HG03045 (cell line): ENCODE measurements at regions not wholly inside any gene's neighbourhood (a gene's known extent, or its start where the extent isn't known, plus 50 kb on each side); places are given as distances from the start of the nearest gene placed in this dataset.
"Not testable (repeated sequence)": the region's sequence is repeated elsewhere in the genome, so short reads cannot be mapped to it uniquely, and the experiment has no call there.

Experiments used
- ATAC-seq: cut with Tn5 transposase; IDR thresholded peaks from one replicate; pipeline ENCODE4 v1.9.1; 2021; ENCODE audit warnings: mild to moderate bottlenecking, moderate library complexity; ENCODE audit not compliant: unreplicated experiment

GRCh38 chr4:10853196-10853595 is 168.6 kb upstream of the CLNK start:
- ATAC-seq, result no peak

DNA sequence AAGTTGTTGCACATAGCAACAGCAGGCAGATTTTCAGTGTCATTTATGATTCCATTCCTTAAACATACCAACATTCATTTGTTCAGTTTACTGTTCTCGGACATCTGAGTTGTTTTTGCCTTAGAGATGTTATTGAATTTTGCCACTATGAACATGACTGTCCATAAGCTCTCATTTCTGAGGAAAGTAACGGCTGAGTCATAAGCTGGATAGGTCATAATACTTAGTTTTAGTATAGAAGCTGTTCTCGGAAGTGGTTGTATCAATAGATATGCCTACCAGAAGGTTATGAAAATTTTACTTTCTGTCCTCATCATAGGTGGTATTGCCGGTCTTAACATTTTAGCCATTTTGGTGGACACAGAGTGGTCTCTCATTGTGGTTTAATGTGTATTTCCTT is 157.1 kb upstream of the CLNK start:
- ATAC-seq, result no peak

- no peak for ATAC-seq
These were observed 152.6 kb upstream of the CLNK start for GRCh38 chr4:10837151-10837550.

- ATAC-seq, result no peak
These were observed 148.4 kb upstream of the CLNK start for GRCh38 chr4:10832806-10833628.

- no peak for ATAC-seq
These were observed 147.3 kb upstream of the CLNK start for GRCh38 chr4:10831727-10832408.

DNA sequence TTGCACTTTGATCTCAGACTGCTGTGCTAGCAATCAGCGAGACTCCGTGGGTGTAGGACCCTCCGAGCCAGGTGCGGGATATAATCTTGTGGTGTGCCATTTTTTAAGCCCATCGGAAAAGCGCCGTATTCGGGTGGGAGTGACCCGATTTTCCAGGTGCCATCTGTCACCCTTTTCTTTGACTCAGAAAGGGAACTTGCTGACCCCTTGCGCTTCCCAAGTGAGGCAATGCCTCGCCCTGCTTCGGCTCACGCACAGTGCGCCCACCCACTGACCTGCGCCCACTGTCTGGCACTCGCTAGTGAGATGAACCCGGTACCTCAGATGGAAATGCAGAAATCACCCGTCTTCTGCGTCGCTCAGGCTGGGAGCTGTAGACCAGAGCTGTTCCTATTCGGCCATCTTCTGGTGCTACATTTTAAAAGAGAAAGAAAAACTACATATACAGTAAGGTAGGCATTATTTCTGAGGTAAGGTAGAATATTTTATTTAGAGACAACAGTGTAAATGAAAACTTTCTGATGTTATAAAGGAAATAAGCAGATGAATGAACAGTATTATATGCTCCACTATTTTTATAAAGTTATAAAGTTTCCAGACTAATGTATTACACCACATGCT is 144.5 kb upstream of the CLNK start:
- not testable (repeated sequence) for ATAC-seq

- no peak for ATAC-seq
These were observed 137.3 kb upstream of the CLNK start for GRCh38 chr4:10821826-10822225.

GRCh38 chr4:10816571-10816970 is 132.0 kb upstream of the CLNK start:
- no peak for ATAC-seq

DNA sequence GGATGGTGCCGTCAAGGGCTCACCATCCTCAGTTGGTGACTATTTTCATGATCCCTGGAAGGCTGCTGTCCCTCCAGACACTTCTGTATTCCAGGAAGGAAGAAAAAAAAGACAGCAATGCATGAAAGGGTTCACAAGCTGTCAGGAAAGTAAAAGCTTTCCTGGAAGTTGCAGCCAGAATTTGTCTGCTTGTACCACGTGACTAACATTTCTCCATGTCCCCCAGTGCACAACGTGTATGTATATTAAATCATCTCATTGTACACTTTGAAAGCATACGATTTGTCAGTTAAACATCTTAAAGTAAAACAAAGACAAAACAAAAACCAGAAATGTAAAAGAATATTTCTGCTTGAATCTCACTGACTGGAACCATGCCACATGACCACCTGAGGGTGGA is 127.4 kb upstream of the CLNK start:
- no peak for ATAC-seq

DNA sequence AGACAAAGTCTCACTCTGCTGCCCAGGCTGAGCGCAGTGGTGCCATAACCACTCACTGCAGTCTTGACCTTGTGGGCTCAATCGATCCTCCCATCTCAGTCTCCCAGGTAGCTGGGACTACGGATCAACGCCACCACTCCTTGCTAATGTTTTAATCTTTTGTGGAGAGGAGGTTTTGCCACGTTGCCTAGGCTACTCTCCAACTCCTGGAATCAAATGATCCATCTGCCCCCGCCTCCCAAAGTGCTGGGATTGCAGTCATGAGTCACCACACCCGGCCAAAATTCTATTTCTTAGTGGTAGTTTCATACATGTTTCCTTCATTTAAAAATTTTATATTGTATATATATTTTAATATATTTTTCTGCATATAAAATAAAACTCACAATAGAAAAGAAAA is 125.8 kb upstream of the CLNK start:
- ATAC-seq, result no peak

DNA sequence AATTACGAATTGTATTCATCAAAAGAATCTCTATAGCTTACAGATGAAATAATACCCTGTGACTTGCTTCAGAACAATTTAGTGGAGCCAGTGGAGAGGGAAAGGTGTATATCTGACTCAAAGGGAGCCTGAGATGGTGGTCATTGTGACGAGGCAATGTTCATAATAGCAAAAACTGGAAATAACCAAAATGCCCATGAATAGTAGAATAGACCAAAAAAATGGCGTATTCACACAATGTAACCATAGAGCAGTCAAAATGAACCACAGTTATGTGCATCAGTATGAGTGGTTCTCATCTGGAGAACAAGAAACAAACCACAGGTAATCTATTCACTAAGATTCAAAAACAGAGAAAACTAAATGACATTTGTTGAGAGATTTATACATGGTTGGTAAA is 125.3 kb upstream of the CLNK start:
- no peak for ATAC-seq

DNA sequence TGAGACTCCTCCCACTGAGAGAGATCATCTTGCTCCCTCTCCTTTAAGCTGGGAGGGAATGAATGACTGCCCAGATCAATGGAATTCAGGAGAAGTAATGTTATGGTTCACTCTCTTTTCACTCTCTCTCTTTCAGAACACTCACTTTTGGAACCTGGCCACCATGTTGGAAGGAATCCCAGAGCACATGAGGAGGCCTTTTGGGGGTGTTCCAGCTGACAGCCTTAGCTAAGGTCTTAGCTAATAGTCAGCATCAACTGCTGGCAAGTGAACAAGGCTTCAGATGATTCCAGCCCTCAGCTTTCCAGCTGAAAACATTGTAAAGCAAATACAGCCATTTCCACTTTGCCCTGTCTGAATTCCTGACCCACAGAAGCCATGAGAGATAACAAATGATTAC is 124.0 kb upstream of the CLNK start:
- no peak for ATAC-seq

DNA sequence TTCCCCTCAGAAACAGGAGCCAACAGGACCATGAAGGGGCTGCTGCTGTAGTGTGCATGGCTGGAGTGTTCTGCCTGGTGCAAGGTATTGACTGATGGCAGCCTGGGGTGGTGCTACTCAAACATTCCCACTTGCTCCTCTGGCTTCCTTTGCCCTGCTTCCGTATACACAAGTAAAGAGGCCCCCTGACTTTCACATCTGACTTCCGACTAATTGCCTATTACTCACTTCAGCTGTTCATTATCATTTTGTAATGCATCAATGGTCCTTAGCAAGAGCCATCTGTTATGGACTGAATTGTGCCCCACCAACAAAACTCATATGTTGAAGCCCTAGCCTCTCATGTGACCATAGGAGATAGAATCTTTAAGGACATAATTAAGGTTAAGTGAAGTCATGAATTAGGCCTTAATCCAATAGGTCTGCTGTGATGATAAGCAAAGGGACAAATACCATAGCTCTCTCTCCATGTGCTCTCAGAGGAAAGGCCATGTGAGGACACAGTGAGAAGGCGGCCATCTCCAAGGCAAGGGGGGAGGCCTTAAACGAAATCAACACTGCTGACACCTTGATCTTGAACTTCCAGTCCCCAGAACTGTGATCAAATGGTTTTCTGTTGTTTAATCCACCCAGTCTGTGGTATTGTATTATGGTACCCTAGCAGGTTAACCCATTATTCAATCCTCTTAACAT is 122.5 kb upstream of the CLNK start:
- ATAC-seq, result no peak

DNA sequence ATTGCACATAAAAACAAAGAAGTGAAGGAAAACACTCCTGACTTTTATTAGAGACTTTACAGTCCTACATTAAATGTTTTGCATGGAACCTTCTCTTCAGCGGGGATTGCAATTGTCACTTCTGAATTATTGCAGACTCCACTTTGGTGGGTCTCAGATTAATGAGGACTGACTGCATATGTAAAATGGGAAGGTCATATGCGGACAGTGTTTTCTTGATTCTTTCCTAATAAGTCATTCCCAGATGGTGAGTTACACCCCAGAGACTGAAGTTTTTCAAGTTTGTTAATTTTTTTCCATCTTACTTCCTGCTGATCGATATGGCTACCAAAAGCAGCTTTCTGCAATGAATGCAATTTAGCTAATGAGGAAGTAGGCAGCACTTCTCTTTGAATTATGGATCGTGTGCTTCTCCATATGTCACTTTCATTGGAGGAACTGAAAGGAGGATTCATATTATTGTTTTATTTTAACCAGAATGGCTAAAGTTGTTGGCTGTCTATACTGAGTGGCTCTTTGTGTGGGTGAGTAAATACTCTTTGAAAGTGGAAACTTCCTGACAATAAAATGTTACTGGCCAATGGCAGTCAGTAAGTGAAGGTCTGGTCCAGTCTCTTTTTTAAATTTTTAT is 119.3 kb upstream of the CLNK start:
- no peak for ATAC-seq

- ATAC-seq, result no peak
These were observed 102.8 kb upstream of the CLNK start for GRCh38 chr4:10787365-10787764.

GRCh38 chr4:10784621-10785020 is 100.1 kb upstream of the CLNK start:
- no peak for ATAC-seq

GRCh38 chr4:10783351-10783750 is 98.8 kb upstream of the CLNK start:
- no peak for ATAC-seq

DNA sequence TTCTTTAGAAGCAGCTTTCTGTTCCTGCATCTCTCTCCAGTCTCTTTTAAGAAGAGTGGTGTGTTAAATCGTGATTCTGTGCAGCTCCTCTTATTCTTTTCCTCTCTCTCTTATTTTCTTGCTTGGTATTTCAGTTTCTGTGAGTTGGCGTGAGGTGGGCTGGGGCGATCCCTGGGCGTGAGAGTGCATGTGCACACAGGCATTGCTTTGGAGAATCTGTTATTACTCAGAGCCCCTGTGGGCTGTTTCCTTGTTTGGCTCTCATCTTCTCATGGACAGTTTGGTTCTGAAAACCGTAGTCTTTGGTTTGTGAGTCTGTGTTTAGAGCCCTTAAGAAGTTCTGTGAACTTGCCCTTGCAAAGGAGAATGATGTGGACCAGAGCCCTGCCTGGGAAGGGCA is 97.2 kb upstream of the CLNK start:
- ATAC-seq, result no peak

DNA sequence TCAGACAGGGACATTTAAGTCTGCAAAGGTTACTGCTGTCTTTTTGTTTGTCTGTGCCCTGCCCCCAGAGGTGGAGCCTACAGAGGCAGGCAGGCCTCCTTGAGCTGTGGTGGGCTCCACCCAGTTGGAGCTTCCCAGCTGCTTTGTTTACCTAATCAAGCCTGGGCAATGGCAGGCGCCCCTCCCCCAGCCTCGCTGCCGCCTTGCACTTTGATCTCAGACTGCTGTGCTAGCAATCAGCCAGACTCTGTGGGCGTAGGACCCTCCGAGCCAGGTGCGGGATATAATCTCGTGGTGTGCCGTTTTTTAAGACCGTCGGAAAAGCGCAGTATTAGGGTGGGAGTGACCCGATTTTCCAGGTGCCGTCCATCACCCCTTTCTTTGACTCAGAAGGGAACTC is 96.2 kb upstream of the CLNK start:
- ATAC-seq, result not testable (repeated sequence)

GRCh38 chr4:10775132-10775531 is 90.6 kb upstream of the CLNK start:
- not testable (repeated sequence) for ATAC-seq

- no peak for ATAC-seq
These were observed 89.1 kb upstream of the CLNK start for GRCh38 chr4:10773656-10774055.
